GM18519 (cell line): ENCODE measurements at regions not wholly inside any gene's neighbourhood (a gene's known extent, or its start where the extent isn't known, plus 50 kb on each side); places are given as distances from the start of the nearest gene placed in this dataset.

Source experiments
- ATAC-seq: cut with Tn5 transposase; IDR thresholded peaks from one replicate; pipeline ENCODE4 v1.9.1; 2021; ENCODE audit warnings: mild to moderate bottlenecking, moderate library complexity; ENCODE audit not compliant: unreplicated experiment, low FRiP score

GRCh38 chr12:97169889-97170567 is 263.0 kb downstream of the NEDD1 start:
- ATAC-seq = no peak

GRCh38 chr12:97173688-97174410 is 266.8 kb downstream of the NEDD1 start:
- ATAC-seq = no peak

GRCh38 chr12:97177481-97177880 is 270.4 kb downstream of the NEDD1 start:
- no peak for ATAC-seq

- ATAC-seq = no peak
Measured at GRCh38 chr12:97181571-97182265, 274.7 kb downstream of the NEDD1 start.

GRCh38 chr12:97182769-97183168 is 275.7 kb downstream of the NEDD1 start:
- ATAC-seq = no peak

- ATAC-seq = no peak
Measured at GRCh38 chr12:97184127-97184773, 277.2 kb downstream of the NEDD1 start.

- ATAC-seq = no peak
Measured at GRCh38 chr12:97185567-97185966, 277.0 kb upstream of the RMST start.

- no peak for ATAC-seq
Measured at GRCh38 chr12:97194546-97194945, 268.1 kb upstream of the RMST start.

GRCh38 chr12:97200181-97200580 is 262.4 kb upstream of the RMST start:
- no peak for ATAC-seq

- ATAC-seq = no peak
Measured at GRCh38 chr12:97203408-97203807, 259.2 kb upstream of the RMST start.

GRCh38 chr12:97209997-97210396 is 252.6 kb upstream of the RMST start:
- no peak for ATAC-seq

- ATAC-seq = no peak
Measured at GRCh38 chr12:97211416-97211930, 251.1 kb upstream of the RMST start.

- no peak for ATAC-seq
Measured at GRCh38 chr12:97216848-97217247, 245.8 kb upstream of the RMST start.

GRCh38 chr12:97222391-97222790 is 240.2 kb upstream of the RMST start:
- no peak for ATAC-seq

GRCh38 chr12:97223419-97223818 is 239.2 kb upstream of the RMST start:
- peak; percentile 76 for ATAC-seq

- ATAC-seq = no peak
Measured at GRCh38 chr12:97229004-97229403, 233.6 kb upstream of the RMST start.

GRCh38 chr12:97235102-97235501 is 227.5 kb upstream of the RMST start:
- ATAC-seq = no peak

GRCh38 chr12:97246368-97246767 is 216.2 kb upstream of the RMST start:
- no peak for ATAC-seq

GRCh38 chr12:97250483-97250882 is 212.1 kb upstream of the RMST start:
- ATAC-seq = no peak

- ATAC-seq = no peak
Measured at GRCh38 chr12:97257726-97258125, 204.9 kb upstream of the RMST start.

GRCh38 chr12:97259098-97259497 is 203.5 kb upstream of the RMST start:
- ATAC-seq = no peak
